ENCODE measurements at regions not wholly inside any gene's neighbourhood (a gene's known extent, or its start where the extent isn't known, plus 50 kb on each side); places are given as distances from the start of the nearest gene placed in this dataset.
A peak's percentile ranks its signal among the peaks of the same experiment; 100 is the strongest.

- no peak for TF ChIP-seq CTCF (conservative IDR thresholded peaks at IDR 0.05; ENCODE audit: low read depth, low read length)
- peak; percentile 65 for DNase-seq (ENCODE audit: low read depth)
- H3K4me3 ChIP-seq (ENCODE audit: low read depth, low read length) = no peak overlapping the region
Observed at GRCh38 chr3:16064642-16065414, 109.7 kb upstream of the GALNT15 start.

DNA sequence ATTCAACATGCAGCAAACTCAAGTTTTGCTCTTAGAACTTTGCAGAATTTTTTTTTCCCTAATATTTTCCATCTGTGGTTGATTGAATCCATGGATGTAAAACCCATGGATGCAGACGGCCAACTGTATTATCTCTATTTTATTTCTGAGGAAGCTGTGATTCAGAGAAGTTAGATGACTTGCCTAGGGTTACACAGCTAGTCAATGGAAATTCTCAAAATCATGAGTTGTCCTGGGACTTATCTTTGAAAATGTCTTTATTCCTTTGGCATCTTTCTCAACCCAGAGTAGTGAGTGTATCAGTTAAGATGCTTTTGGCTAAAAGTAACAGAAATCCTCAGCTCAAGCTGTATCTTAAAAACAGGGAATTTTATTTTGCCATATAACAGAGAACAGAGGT, 107.9 kb upstream of the GALNT15 start:
- DNase-seq (ENCODE audit: low read depth) = no peak
- TF ChIP-seq CTCF (conservative IDR thresholded peaks at IDR 0.05; ENCODE audit: low read depth, low read length) = no peak
- H3K4me3 ChIP-seq (ENCODE audit: low read depth, low read length) = no peak overlapping the region

- DNase-seq (ENCODE audit: low read depth) = no peak
- no peak overlapping the region for H3K4me3 ChIP-seq (ENCODE audit: low read depth, low read length)
- no peak for TF ChIP-seq CTCF (conservative IDR thresholded peaks at IDR 0.05; ENCODE audit: low read depth, low read length)
Observed at GRCh38 chr3:16066975-16067374, 107.5 kb upstream of the GALNT15 start.

DNA sequence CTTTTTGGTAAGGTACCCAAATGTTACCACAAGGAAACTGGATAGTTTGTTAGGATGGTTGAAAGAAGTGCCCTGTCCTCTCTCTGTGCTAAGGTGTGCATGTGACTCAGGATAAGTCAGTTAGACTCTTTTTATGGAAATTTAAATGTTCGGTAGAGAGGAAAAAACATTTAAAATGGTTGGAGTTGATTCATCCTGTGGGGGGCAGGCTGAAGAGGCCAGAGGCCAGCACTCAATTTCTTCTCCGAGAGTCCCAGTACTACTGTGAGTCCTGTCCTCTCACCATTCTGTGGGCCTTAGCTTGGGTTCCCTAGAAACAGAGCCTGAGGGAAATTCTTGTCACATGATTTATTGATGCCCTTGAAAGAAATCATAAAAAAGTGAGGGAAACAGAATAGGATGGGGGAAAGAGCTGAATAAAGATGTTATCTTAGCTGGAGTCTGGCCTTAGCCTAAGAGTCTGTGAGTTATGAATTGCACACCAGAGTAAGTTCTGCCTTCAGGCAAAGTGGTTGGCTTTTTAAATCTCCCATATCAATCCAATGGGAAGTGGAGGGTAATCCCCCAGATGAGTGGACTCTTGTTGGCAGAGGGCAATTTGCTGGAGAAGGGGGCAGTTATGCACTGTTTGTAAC, 106.5 kb upstream of the GALNT15 start:
- H3K4me3 ChIP-seq (ENCODE audit: low read depth, low read length) = no peak overlapping the region
- no peak for DNase-seq (ENCODE audit: low read depth)
- TF ChIP-seq CTCF (conservative IDR thresholded peaks at IDR 0.05; ENCODE audit: low read depth, low read length) = no peak

GRCh38 chr3:16069149-16069922, 105.1 kb upstream of the GALNT15 start:
- H3K4me3 ChIP-seq (ENCODE audit: low read depth, low read length) = no peak overlapping the region
- no peak for TF ChIP-seq CTCF (conservative IDR thresholded peaks at IDR 0.05; ENCODE audit: low read depth, low read length)
- peak; percentile 56 for DNase-seq (ENCODE audit: low read depth)

DNA sequence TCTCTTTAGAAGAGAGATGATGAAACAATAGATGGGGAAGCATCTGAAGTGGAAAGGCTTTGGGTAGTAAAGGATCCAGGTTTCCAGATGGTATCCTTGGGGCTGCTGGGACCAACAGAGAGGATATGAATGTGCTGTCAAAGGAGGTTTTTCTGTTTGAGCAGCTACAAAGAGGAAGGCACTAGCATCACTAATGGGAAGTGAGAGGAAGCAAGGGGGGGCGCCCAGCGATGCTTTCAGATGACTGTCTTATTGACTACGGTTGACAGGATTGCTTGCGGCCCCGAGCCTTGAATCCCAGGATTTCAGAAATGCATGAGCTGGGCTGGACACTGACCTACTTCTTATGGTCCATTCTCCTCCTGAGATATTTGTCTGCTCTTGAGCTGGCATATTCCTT, 103.8 kb upstream of the GALNT15 start:
- no peak for TF ChIP-seq CTCF (conservative IDR thresholded peaks at IDR 0.05; ENCODE audit: low read depth, low read length)
- DNase-seq (ENCODE audit: low read depth) = no peak
- no peak overlapping the region for H3K4me3 ChIP-seq (ENCODE audit: low read depth, low read length)
